ENCODE measurements at regions not wholly inside any gene's neighbourhood (a gene's known extent, or its start where the extent isn't known, plus 50 kb on each side); places are given as distances from the start of the nearest gene placed in this dataset.

GRCh38 chr21:15441992-15442391, 287.8 kb upstream of the USP25 start:
- DNase-seq, result no peak
- intact Hi-C loops (cut with micrococcal nuclease; ENCODE audit: unreplicated experiment), result no loop called here
- Mint-ChIP-seq H3K4me3 (ENCODE audit: low read depth, unreplicated experiment) (no peak overlapping the region), H3K27ac (ENCODE audit: unreplicated experiment) (no peak overlapping the region), H3K27me3 (ENCODE audit: unreplicated experiment) (no peaks in the 10 kb centered on the region), H3K36me3 (ENCODE audit: insufficient read depth, unreplicated experiment) (no peaks in the 10 kb centered on the region), H3K4me1 (ENCODE audit: low read depth, unreplicated experiment) (no peaks in the 10 kb centered on the region), H3K9me3 (ENCODE audit: low read depth, unreplicated experiment) (no peaks in the 10 kb centered on the region)
- CTCF ChIA-PET, result no interaction called here
- no peak for TF ChIP-seq CTCF (IDR thresholded peaks at IDR 0.05; ENCODE audit: unreplicated experiment)
- BruUV-seq (replicated peaks), result no TSS peak

DNA sequence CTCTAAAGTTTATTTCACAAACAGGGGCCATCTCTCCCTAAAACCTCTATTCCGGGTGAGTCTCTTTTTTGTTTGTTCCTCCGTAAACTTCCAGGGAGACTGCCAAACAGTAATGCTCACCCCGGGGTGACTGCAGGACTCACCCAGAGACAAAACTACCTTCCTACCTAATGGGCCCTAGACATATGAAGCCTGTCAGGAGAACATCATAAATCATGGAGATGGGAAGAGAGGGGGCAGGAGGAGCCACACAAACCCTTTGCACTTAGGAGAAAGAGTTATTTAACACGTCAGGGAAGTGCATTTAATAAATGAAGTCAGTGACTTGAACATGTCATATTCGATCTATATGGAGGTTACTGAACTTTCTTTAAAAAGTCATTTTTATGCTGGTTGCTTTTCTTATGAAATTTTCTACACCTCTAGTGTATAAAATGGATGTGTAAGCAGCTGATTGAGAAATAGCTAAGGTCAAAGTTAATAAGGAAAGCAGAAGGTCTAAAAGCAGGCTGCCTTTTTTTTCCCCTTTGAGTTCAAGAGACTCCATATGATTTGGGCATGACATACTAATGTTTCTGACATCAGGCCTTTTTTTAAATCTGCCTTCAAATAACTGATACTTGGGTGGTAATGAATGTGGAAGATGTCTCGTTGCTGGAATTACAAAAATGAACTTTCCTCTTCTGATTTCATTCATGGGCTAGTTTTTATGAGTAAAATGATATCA, 286.9 kb upstream of the USP25 start:
- Mint-ChIP-seq H3K36me3 (ENCODE audit: insufficient read depth, unreplicated experiment) (no peaks in the 10 kb centered on the region), H3K27ac (ENCODE audit: unreplicated experiment) (no peak overlapping the region), H3K27me3 (ENCODE audit: unreplicated experiment) (no peaks in the 10 kb centered on the region), H3K9me3 (ENCODE audit: low read depth, unreplicated experiment) (no peaks in the 10 kb centered on the region), H3K4me1 (ENCODE audit: low read depth, unreplicated experiment) (no peaks in the 10 kb centered on the region), H3K4me3 (ENCODE audit: low read depth, unreplicated experiment) (no peak overlapping the region)
- intact Hi-C loops (cut with micrococcal nuclease; ENCODE audit: unreplicated experiment), result no loop called here
- BruUV-seq (replicated peaks), result no TSS peak
- no peak for DNase-seq
- TF ChIP-seq CTCF (IDR thresholded peaks at IDR 0.05; ENCODE audit: unreplicated experiment), result no peak
- CTCF ChIA-PET, result no interaction called here

- CTCF ChIA-PET, result no interaction called here
- TF ChIP-seq CTCF (IDR thresholded peaks at IDR 0.05; ENCODE audit: unreplicated experiment), result no peak
- Mint-ChIP-seq H3K36me3 (ENCODE audit: insufficient read depth, unreplicated experiment) (no peaks in the 10 kb centered on the region), H3K4me1 (ENCODE audit: low read depth, unreplicated experiment) (no peaks in the 10 kb centered on the region), H3K27me3 (ENCODE audit: unreplicated experiment) (no peaks in the 10 kb centered on the region), H3K4me3 (ENCODE audit: low read depth, unreplicated experiment) (no peak overlapping the region), H3K9me3 (ENCODE audit: low read depth, unreplicated experiment) (no peaks in the 10 kb centered on the region), H3K27ac (ENCODE audit: unreplicated experiment) (no peak overlapping the region)
- BruUV-seq (replicated peaks), result no TSS peak
- intact Hi-C loops (cut with micrococcal nuclease; ENCODE audit: unreplicated experiment), result no loop called here
- DNase-seq, result no peak
Measured at GRCh38 chr21:15443740-15444117, 286.1 kb upstream of the USP25 start.

DNA sequence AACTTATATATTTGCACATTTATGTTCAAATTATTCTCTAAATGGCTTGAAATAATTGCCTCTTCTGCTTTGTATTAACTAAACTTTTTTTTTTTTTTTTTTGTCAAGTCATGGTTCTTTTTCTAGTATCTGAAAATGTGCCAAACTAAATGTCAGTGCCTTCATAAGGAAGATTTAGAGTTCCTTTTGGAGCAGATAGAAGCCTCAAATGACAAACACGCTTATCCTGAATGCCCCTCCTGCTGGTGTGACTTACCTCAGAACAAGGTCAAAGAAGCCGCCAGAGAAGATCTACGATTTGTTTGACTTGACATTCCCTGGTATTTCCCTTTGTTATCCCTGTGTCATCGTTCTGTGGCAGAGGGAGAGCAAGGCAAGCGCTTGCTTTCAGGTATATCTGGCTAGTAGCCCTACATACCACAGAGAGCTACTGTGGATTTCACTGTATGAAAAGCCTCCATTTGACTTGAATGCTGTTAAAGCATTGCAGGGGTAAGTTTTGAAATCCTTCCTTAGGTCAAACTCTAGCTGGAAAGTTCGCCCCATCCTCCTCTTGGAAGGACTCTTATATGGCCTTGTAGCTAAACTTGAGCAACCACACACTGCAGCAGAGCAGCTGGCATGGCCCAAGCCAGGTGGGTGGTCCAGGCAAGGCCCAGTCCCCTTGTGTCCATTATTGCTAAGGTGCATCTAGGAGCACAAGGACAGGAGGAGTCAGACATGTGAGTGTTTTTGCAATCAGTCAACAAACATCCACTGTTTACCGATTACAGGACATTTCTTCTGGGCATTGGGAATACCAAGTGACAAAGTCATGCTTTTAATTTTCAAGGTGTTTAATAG, 285.4 kb upstream of the USP25 start:
- intact Hi-C loops (cut with micrococcal nuclease; ENCODE audit: unreplicated experiment), result no loop called here
- no peak overlapping the region for H3K27ac Mint-ChIP-seq (ENCODE audit: unreplicated experiment)
- no peak for DNase-seq
- H3K4me3 Mint-ChIP-seq (ENCODE audit: low read depth, unreplicated experiment), result no peak overlapping the region
- CTCF ChIA-PET, result no interaction called here
- H3K9me3 Mint-ChIP-seq (ENCODE audit: low read depth, unreplicated experiment), result no peaks in the 10 kb centered on the region
- no peak for TF ChIP-seq CTCF (IDR thresholded peaks at IDR 0.05; ENCODE audit: unreplicated experiment)
- no peaks in the 10 kb centered on the region for H3K27me3 Mint-ChIP-seq (ENCODE audit: unreplicated experiment)
- H3K4me1 Mint-ChIP-seq (ENCODE audit: low read depth, unreplicated experiment), result no peaks in the 10 kb centered on the region
- no peaks in the 10 kb centered on the region for H3K36me3 Mint-ChIP-seq (ENCODE audit: insufficient read depth, unreplicated experiment)
- no TSS peak for BruUV-seq (replicated peaks)

All from Calu3 (cell line).